ENCODE measurements at regions not wholly inside any gene's neighbourhood (a gene's known extent, or its start where the extent isn't known, plus 50 kb on each side); places are given as distances from the start of the nearest gene placed in this dataset.

DNA sequence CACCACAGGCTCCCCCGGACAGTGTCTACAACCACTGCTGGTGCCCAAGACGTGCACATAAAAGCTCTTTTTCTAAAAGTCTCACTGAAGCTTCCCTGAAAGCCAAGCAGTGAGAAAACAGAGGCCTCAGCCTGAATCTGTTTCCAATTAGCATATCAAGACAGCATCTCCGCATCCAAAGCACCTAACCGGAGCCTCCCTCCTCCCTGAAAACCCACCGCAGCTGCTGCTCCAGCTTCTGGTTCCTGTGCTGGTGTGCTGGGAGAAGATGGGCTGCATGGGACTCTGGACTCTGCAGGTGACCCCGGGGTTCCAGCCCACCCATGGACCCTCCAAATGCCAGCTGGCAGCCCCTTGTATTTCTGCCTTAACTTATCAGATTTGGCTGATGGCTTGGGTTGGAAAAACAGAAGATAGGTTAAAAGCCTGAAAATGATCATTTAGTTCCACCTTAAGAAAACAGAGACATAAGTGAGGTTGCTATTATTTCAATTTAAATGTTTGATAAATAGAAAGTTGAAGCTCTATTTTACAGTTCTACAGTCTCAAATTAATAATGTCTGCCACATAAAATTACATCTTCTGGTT, 103.3 kb downstream of the TMEM18 start:
- Histone ChIP-seq H2AFZ (ENCODE audit: low read length) (no peak overlapping the region), H4K20me1 (ENCODE audit: insufficient read depth, low read length) (no peaks in the 10 kb centered on the region), H3K79me2 (ENCODE audit: insufficient read depth, low read length) (no peaks in the 10 kb centered on the region), H3K36me3 (replicated peaks in 1 of 2; ENCODE audit: control insufficient read depth in 1 of 2, insufficient read depth in 2 of 2, low read length in 2 of 2) (no peaks in the 10 kb centered on the region), H3K4me2 (ENCODE audit: low read depth, low read length) (no peak overlapping the region), H3K27ac (ENCODE audit: extremely low read length, insufficient read depth, low read length) (no peak overlapping the region), H3K4me3 (replicated peaks in 1 of 3; ENCODE audit: insufficient read depth in 1 of 3, low read depth in 2 of 3, low read length in 3 of 3) (no peak overlapping the region), H3K4me1 (ENCODE audit: insufficient read depth, low read length) (no peaks in the 10 kb centered on the region), H3K9ac (ENCODE audit: insufficient read depth, low read depth, low read length) (no peak overlapping the region), H3K9me3 (ENCODE audit: low read length) (peaks cover 18% of the 10 kb centered on the region), H3K27me3 (ENCODE audit: control insufficient read depth in 1 of 2, insufficient read depth in 2 of 2, low read length in 2 of 2) (peaks cover 0 to 2% of the 10 kb centered on the region in 2 experiments; a peak in 1 of 5 replicates)
- CTCF ChIA-PET (ENCODE audit: low intra/inter-chr PET ratio, low total read pairs) = no interaction called here
- 59% methylated on average over 6 of the region's 6 CpGs for WGBS (ENCODE audit: low lambda C conversion rate)
- DNase-seq (ENCODE audit: low spot score) (no peak), FAIRE-seq (no peak), ATAC-seq (no peak)
- POLR2A ChIA-PET = no interaction called here
- TF ChIP-seq KLF6 (CRISPR knock-in tag; IDR thresholded peaks at IDR 0.05) = no peak
- no peak for TF ChIP-seq RAD21 (CRISPR knock-in tag; IDR thresholded peaks at IDR 0.05)
- TF ChIP-seq, protein P1, sequence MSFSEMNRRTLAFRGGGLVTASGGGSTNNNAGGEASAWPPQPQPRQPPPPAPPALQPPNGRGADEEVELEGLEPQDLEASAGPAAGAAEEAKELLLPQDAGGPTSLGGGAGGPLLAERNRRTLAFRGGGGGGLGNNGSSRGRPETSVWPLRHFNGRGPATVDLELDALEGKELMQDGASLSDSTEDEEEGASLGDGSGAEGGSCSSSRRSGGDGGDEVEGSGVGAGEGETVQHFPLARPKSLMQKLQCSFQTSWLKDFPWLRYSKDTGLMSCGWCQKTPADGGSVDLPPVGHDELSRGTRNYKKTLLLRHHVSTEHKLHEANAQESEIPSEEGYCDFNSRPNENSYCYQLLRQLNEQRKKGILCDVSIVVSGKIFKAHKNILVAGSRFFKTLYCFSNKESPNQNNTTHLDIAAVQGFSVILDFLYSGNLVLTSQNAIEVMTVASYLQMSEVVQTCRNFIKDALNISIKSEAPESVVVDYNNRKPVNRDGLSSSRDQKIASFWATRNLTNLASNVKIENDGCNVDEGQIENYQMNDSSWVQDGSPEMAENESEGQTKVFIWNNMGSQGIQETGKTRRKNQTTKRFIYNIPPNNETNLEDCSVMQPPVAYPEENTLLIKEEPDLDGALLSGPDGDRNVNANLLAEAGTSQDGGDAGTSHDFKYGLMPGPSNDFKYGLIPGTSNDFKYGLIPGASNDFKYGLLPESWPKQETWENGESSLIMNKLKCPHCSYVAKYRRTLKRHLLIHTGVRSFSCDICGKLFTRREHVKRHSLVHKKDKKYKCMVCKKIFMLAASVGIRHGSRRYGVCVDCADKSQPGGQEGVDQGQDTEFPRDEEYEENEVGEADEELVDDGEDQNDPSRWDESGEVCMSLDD (CRISPR knock-in tag; IDR thresholded peaks at IDR 0.05; ENCODE audit: borderline replicate concordance) = no peak
- no peak for TF ChIP-seq ZNF776 (CRISPR knock-in tag; IDR thresholded peaks at IDR 0.05)
- TF ChIP-seq ZFP36 (IDR thresholded peaks at IDR 0.05; ENCODE audit: borderline replicate concordance, low read depth, low read length, partially characterized antibody) = no peak
- TF ChIP-seq, protein P2, sequence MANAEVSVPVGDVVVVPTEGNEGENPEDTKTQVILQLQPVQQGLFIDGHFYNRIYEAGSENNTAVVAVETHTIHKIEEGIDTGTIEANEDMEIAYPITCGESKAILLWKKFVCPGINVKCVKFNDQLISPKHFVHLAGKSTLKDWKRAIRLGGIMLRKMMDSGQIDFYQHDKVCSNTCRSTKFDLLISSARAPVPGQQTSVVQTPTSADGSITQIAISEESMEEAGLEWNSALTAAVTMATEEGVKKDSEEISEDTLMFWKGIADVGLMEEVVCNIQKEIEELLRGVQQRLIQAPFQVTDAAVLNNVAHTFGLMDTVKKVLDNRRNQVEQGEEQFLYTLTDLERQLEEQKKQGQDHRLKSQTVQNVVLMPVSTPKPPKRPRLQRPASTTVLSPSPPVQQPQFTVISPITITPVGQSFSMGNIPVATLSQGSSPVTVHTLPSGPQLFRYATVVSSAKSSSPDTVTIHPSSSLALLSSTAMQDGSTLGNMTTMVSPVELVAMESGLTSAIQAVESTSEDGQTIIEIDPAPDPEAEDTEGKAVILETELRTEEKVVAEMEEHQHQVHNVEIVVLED (CRISPR knock-in tag; IDR thresholded peaks at IDR 0.05; ENCODE audit: borderline replicate concordance) = no peak
- TF ChIP-seq ARID2 (CRISPR knock-in tag; IDR thresholded peaks at IDR 0.05; ENCODE audit: borderline replicate concordance) = no peak
- no peak for TF ChIP-seq CEBPG (CRISPR knock-in tag; IDR thresholded peaks at IDR 0.05)
- TF ChIP-seq, protein P3, sequence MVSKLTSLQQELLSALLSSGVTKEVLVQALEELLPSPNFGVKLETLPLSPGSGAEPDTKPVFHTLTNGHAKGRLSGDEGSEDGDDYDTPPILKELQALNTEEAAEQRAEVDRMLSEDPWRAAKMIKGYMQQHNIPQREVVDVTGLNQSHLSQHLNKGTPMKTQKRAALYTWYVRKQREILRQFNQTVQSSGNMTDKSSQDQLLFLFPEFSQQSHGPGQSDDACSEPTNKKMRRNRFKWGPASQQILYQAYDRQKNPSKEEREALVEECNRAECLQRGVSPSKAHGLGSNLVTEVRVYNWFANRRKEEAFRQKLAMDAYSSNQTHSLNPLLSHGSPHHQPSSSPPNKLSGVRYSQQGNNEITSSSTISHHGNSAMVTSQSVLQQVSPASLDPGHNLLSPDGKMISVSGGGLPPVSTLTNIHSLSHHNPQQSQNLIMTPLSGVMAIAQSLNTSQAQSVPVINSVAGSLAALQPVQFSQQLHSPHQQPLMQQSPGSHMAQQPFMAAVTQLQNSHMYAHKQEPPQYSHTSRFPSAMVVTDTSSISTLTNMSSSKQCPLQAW (CRISPR knock-in tag; IDR thresholded peaks at IDR 0.05) = no peak
- no peak for TF ChIP-seq HNRNPL (IDR thresholded peaks at IDR 0.05; ENCODE audit: low read depth, low read length)
- TF ChIP-seq, protein P4, sequence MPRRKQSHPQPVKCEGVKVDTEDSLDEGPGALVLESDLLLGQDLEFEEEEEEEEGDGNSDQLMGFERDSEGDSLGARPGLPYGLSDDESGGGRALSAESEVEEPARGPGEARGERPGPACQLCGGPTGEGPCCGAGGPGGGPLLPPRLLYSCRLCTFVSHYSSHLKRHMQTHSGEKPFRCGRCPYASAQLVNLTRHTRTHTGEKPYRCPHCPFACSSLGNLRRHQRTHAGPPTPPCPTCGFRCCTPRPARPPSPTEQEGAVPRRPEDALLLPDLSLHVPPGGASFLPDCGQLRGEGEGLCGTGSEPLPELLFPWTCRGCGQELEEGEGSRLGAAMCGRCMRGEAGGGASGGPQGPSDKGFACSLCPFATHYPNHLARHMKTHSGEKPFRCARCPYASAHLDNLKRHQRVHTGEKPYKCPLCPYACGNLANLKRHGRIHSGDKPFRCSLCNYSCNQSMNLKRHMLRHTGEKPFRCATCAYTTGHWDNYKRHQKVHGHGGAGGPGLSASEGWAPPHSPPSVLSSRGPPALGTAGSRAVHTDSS (CRISPR knock-in tag; conservative IDR thresholded peaks at IDR 0.05) = no peak
- in situ Hi-C loops (cut with HindIII; ENCODE audit: extremely low pct_ligation_motif_present, low pct_unique_long_range_greater_than_20kb) = no loop called here
- intact Hi-C loops (cut with micrococcal nuclease; ENCODE audit: unreplicated experiment) = no loop called here
- BruUV-seq (replicated peaks) = no TSS peak

Data from HepG2 (cell line).